ENCODE measurements at regions not wholly inside any gene's neighbourhood (a gene's known extent, or its start where the extent isn't known, plus 50 kb on each side); places are given as distances from the start of the nearest gene placed in this dataset.
"Not testable (repeated sequence)": the region's sequence is repeated elsewhere in the genome, so short reads cannot be mapped to it uniquely, and the experiment has no call there.

- no peak overlapping the region for H3K27ac ChIP-seq (ENCODE audit: low read length)
- H3K4me3 ChIP-seq (ENCODE audit: low read length) = no peak overlapping the region
- 94% methylated on average over 1 of the region's 1 CpG for WGBS
- H3K27me3 ChIP-seq (ENCODE audit: control insufficient read depth, insufficient read depth) = no peaks in the 10 kb centered on the region
- H3K9me3 ChIP-seq (ENCODE audit: control insufficient read depth, low read length) = no peaks in the 10 kb centered on the region
- DNase-seq (no peak), ATAC-seq (no peak)
- H3K4me1 ChIP-seq (ENCODE audit: control insufficient read depth, insufficient read depth, low read length) = no peaks in the 10 kb centered on the region
- intact Hi-C loops (cut with DNase I) = no loop called here
Measured at GRCh38 chr6:146917979-146918378, 286.2 kb upstream of the STXBP5 start.

GRCh38 chr6:146919017-146919416, 285.2 kb upstream of the STXBP5 start:
- ATAC-seq = no peak
- intact Hi-C loops (cut with DNase I) = no loop called here

GRCh38 chr6:146923205-146923833, 280.9 kb upstream of the STXBP5 start:
- H3K27me3 ChIP-seq (ENCODE audit: control insufficient read depth, insufficient read depth) = no peaks in the 10 kb centered on the region
- no peaks in the 10 kb centered on the region for H3K9me3 ChIP-seq (ENCODE audit: control insufficient read depth, low read length)
- WGBS = 80% methylated on average over 2 of the region's 2 CpGs
- intact Hi-C loops (cut with DNase I) = no loop called here
- no peak for DNase-seq
- H3K27ac ChIP-seq (ENCODE audit: low read length) = no peak overlapping the region
- H3K4me1 ChIP-seq (ENCODE audit: control insufficient read depth, insufficient read depth, low read length) = no peaks in the 10 kb centered on the region
- no peak overlapping the region for H3K4me3 ChIP-seq (ENCODE audit: low read length)
- no peak for ATAC-seq

More at GRCh38 chr6:146919017-146919416, 285.2 kb upstream of the STXBP5 start:
- 98% methylated on average over 2 of the region's 2 CpGs for WGBS
- H3K9me3 ChIP-seq (ENCODE audit: control insufficient read depth, low read length) = no peaks in the 10 kb centered on the region
- H3K4me3 ChIP-seq (ENCODE audit: low read length) = no peak overlapping the region
- H3K4me1 ChIP-seq (ENCODE audit: control insufficient read depth, insufficient read depth, low read length) = no peaks in the 10 kb centered on the region
- no peak for DNase-seq
- no peaks in the 10 kb centered on the region for H3K27me3 ChIP-seq (ENCODE audit: control insufficient read depth, insufficient read depth)
- H3K27ac ChIP-seq (ENCODE audit: low read length) = no peak overlapping the region

GRCh38 chr6:146925846-146926245, 278.4 kb upstream of the STXBP5 start:
- no peak for DNase-seq
- H3K4me3 ChIP-seq (ENCODE audit: low read length) = no peak overlapping the region
- no peaks in the 10 kb centered on the region for H3K27me3 ChIP-seq (ENCODE audit: control insufficient read depth, insufficient read depth)
- H3K27ac ChIP-seq (ENCODE audit: low read length) = no peak overlapping the region
- intact Hi-C loops (cut with DNase I) = no loop called here
- WGBS = 91% methylated on average over 3 of the region's 3 CpGs
- no peak for ATAC-seq
- no peaks in the 10 kb centered on the region for H3K4me1 ChIP-seq (ENCODE audit: control insufficient read depth, insufficient read depth, low read length)
- H3K9me3 ChIP-seq (ENCODE audit: control insufficient read depth, low read length) = no peaks in the 10 kb centered on the region

- no peak for ATAC-seq
- 93% methylated on average over 2 of the region's 2 CpGs for WGBS
Measured at GRCh38 chr6:146928503-146928902, 275.7 kb upstream of the STXBP5 start.

GRCh38 chr6:146931214-146931613, 273.0 kb upstream of the STXBP5 start:
- ATAC-seq = no peak
- intact Hi-C loops (cut with DNase I) = no loop called here
- Histone ChIP-seq H3K4me1 (ENCODE audit: control insufficient read depth, insufficient read depth, low read length) (no peaks in the 10 kb centered on the region), H3K9me3 (ENCODE audit: control insufficient read depth, low read length) (no peaks in the 10 kb centered on the region), H3K4me3 (ENCODE audit: low read length) (no peak overlapping the region), H3K27me3 (ENCODE audit: control insufficient read depth, insufficient read depth) (no peaks in the 10 kb centered on the region), H3K27ac (ENCODE audit: low read length) (no peak overlapping the region)
- 100% methylated on average over 1 of the region's 1 CpG for WGBS
- no peak for DNase-seq

More at GRCh38 chr6:146928503-146928902, 275.7 kb upstream of the STXBP5 start:
- H3K27ac ChIP-seq (ENCODE audit: low read length) = no peak overlapping the region
- no peak for DNase-seq
- no peak overlapping the region for H3K4me3 ChIP-seq (ENCODE audit: low read length)
- intact Hi-C loops (cut with DNase I) = no loop called here
- no peaks in the 10 kb centered on the region for H3K9me3 ChIP-seq (ENCODE audit: control insufficient read depth, low read length)
- H3K4me1 ChIP-seq (ENCODE audit: control insufficient read depth, insufficient read depth, low read length) = no peaks in the 10 kb centered on the region
- no peaks in the 10 kb centered on the region for H3K27me3 ChIP-seq (ENCODE audit: control insufficient read depth, insufficient read depth)

GRCh38 chr6:146937316-146937715, 266.9 kb upstream of the STXBP5 start:
- Histone ChIP-seq H3K4me1 (ENCODE audit: control insufficient read depth, insufficient read depth, low read length) (no peaks in the 10 kb centered on the region), H3K4me3 (ENCODE audit: low read length) (no peak overlapping the region), H3K27me3 (ENCODE audit: control insufficient read depth, insufficient read depth) (no peaks in the 10 kb centered on the region), H3K27ac (ENCODE audit: low read length) (no peak overlapping the region), H3K9me3 (ENCODE audit: control insufficient read depth, low read length) (no peaks in the 10 kb centered on the region)
- no peak for ATAC-seq
- WGBS = 81% methylated on average over 1 of the region's 1 CpG
- no peak for DNase-seq
- intact Hi-C loops (cut with DNase I) = no loop called here

- Histone ChIP-seq H3K4me3 (ENCODE audit: low read length) (no peak overlapping the region), H3K4me1 (ENCODE audit: control insufficient read depth, insufficient read depth, low read length) (no peaks in the 10 kb centered on the region), H3K9me3 (ENCODE audit: control insufficient read depth, low read length) (no peaks in the 10 kb centered on the region), H3K27ac (ENCODE audit: low read length) (no peak overlapping the region), H3K27me3 (ENCODE audit: control insufficient read depth, insufficient read depth) (no peaks in the 10 kb centered on the region)
- intact Hi-C loops (cut with DNase I) = no loop called here
- WGBS = 30% methylated on average over 1 of the region's 1 CpG
- no peak for DNase-seq
- no peak for ATAC-seq
Measured at GRCh38 chr6:146938266-146938665, 266.0 kb upstream of the STXBP5 start.

- H3K27ac ChIP-seq (ENCODE audit: low read length); DNase-seq; H3K9me3 ChIP-seq (ENCODE audit: control insufficient read depth, low read length); H3K4me3 ChIP-seq (ENCODE audit: low read length); ATAC-seq; H3K4me1 ChIP-seq (ENCODE audit: control insufficient read depth, insufficient read depth, low read length); intact Hi-C loops (cut with DNase I); H3K27me3 ChIP-seq (ENCODE audit: control insufficient read depth, insufficient read depth): not testable (repeated sequence)
- WGBS = 62% methylated on average over 6 of the region's 6 CpGs
Measured at GRCh38 chr6:146939456-146939855, 264.8 kb upstream of the STXBP5 start.

GRCh38 chr6:146943664-146944063, 260.6 kb upstream of the STXBP5 start:
- DNase-seq (no peak), ATAC-seq (no peak)
- H3K9me3 ChIP-seq (ENCODE audit: control insufficient read depth, low read length) = no peaks in the 10 kb centered on the region
- intact Hi-C loops (cut with DNase I) = no loop called here
- no peaks in the 10 kb centered on the region for H3K27me3 ChIP-seq (ENCODE audit: control insufficient read depth, insufficient read depth)
- 84% methylated on average over 4 of the region's 4 CpGs for WGBS
- H3K27ac ChIP-seq (ENCODE audit: low read length) = no peak overlapping the region
- H3K4me1 ChIP-seq (ENCODE audit: control insufficient read depth, insufficient read depth, low read length) = no peaks in the 10 kb centered on the region
- H3K4me3 ChIP-seq (ENCODE audit: low read length) = no peak overlapping the region

GRCh38 chr6:146944077-146944476, 260.1 kb upstream of the STXBP5 start:
- DNase-seq (no peak), ATAC-seq (no peak)
- Histone ChIP-seq H3K27ac (ENCODE audit: low read length) (no peak overlapping the region), H3K4me1 (ENCODE audit: control insufficient read depth, insufficient read depth, low read length) (no peaks in the 10 kb centered on the region), H3K4me3 (ENCODE audit: low read length) (no peak overlapping the region), H3K27me3 (ENCODE audit: control insufficient read depth, insufficient read depth) (no peaks in the 10 kb centered on the region), H3K9me3 (ENCODE audit: control insufficient read depth, low read length) (no peaks in the 10 kb centered on the region)
- intact Hi-C loops (cut with DNase I) = no loop called here

- no peaks in the 10 kb centered on the region for H3K9me3 ChIP-seq (ENCODE audit: control insufficient read depth, low read length)
- no peak for DNase-seq
- H3K4me1 ChIP-seq (ENCODE audit: control insufficient read depth, insufficient read depth, low read length) = no peaks in the 10 kb centered on the region
- no peaks in the 10 kb centered on the region for H3K27me3 ChIP-seq (ENCODE audit: control insufficient read depth, insufficient read depth)
- no peak overlapping the region for H3K27ac ChIP-seq (ENCODE audit: low read length)
- H3K4me3 ChIP-seq (ENCODE audit: low read length) = no peak overlapping the region
- intact Hi-C loops (cut with DNase I) = no loop called here
- ATAC-seq = no peak
- 79% methylated on average over 2 of the region's 2 CpGs for WGBS
Measured at GRCh38 chr6:146944809-146945208, 259.4 kb upstream of the STXBP5 start.

All from right cardiac atrium (tissue), 5 donors.